D721Med (cell line): ENCODE measurements at regions not wholly inside any gene's neighbourhood (a gene's known extent, or its start where the extent isn't known, plus 50 kb on each side); places are given as distances from the start of the nearest gene placed in this dataset.

Source experiments
- DNase-seq: peaks from one replicate; pipeline ENCODE4 v3.0.0; 2011; ENCODE audit warnings: low spot score; ENCODE audit not compliant: insufficient read length
- FAIRE-seq: peaks from 2 replicates; lab custom pipeline; 2011; peaks lifted over from hg19 to GRCh38; lab: Jason Lieb, UNC
- CTCF ChIP-seq: IDR thresholded peaks from 2 replicates; pipeline ENCODE4 v1.5.1; 2012; ENCODE audit warnings: mild to moderate bottlenecking, control low read depth; ENCODE audit not compliant: insufficient read depth; ENCODE audit errors: missing control alignments

DNA sequence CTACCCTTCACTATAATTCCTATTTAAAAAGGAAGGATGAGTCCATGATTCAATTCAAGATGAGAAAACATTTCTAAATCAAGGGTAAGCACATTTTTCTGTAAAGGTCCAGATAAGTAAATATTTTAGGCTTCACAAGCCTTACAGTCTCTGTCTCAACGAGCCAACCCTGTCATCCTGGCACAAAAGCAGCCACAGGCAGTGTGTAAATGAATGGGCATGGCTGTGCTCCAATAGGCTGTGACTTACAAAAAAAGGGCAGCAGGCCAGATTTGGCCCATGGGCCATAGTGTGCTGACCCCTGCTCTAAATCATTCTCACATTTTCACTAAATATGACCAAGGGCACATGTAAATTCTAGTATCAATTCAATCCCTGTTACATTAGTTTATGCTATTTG, 200.4 kb downstream of the WNT5A start:
- FAIRE-seq = no peak
- no peak for TF ChIP-seq CTCF
- no peak for DNase-seq

DNA sequence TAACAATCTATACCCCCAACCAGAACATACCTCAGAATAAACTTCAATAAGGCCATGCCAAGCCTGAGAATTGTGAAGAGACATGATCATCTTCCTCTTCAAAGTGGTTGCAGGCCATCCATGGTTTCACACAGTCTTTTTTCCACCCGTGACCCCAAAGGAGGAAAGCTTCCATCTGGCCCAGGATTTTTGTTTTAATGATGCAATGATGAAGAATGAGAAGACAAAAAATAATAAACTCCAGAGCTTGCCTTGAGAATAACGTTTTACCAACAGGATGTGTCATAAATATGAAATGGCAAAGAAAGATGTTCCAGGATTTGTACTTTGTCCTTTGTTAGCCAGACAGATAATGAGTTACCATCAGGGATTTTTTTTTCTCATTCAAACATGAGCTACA, 201.9 kb downstream of the WNT5A start:
- FAIRE-seq (no peak), DNase-seq (no peak)
- no peak for TF ChIP-seq CTCF

GRCh38 chr3:55283441-55283925, 203.6 kb downstream of the WNT5A start:
- DNase-seq (no peak), FAIRE-seq (no peak)
- TF ChIP-seq CTCF = no peak

DNA sequence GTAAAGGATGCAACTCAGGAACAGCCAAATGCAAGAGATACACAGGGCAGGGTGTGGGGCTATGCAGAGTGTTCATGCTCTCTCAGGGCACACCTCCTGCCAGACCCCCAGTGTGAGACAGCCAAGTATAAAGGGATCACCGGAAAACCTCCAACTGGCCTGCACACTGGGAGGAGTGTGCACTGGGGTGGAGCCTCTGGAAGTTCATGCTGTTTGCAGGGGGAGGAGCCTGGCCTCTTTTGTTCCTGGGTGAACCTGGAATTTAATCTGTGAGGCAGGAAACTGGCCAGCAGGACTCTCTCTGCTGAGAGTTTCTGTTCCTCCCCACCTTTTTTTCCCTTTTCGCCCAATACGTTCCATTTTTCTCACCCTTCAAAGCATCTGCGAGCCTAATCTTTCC, 204.1 kb downstream of the WNT5A start:
- DNase-seq (no peak), FAIRE-seq (no peak)
- no peak for TF ChIP-seq CTCF

- no peak for TF ChIP-seq CTCF
- FAIRE-seq = no peak
- no peak for DNase-seq
Measured at GRCh38 chr3:55272031-55272645, 215.0 kb downstream of the WNT5A start.

- DNase-seq (no peak), FAIRE-seq (no peak)
- no peak for TF ChIP-seq CTCF
Measured at GRCh38 chr3:55271549-55271948, 215.6 kb downstream of the WNT5A start.

DNA sequence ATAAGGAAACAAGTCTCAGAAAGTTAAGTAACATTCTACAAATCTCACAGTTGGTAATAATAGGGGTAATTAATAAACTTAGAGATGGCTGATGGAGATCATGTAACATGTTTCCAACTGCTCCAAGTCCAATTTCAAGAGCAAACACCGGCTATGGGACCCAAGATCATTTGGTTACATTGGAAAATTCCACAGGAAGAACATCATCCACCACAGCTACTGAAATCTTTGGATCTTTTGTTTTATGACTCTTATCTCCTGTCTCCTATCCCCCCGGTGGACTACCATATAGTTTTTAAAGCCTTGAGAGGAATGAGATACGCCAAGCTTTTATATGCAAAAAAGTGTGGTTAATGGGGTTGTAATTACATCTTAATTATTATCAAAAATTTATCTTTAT, 216.1 kb downstream of the WNT5A start:
- DNase-seq (no peak), FAIRE-seq (no peak)
- TF ChIP-seq CTCF = no peak
